IMR-90 (cell line): ENCODE measurements at regions not wholly inside any gene's neighbourhood (a gene's known extent, or its start where the extent isn't known, plus 50 kb on each side); places are given as distances from the start of the nearest gene placed in this dataset.

ENCODE experiments used
- ATAC-seq: fragments of 200-7000 bp; cut with Tn5 transposase; 2 replicates; pipeline ENCODE4 v1.9.1; 2020; ENCODE audit warnings: low read depth, mild to moderate bottlenecking, moderate library complexity
- BruUV-seq: library from RNA; stranded (reverse); fragments of 400-500 nt; replicated peaks from 2 replicates; lab custom pipeline; 2021; lab: Mats Ljungman, UMichigan
- CTCF ChIA-PET: fragments of 300-600 bp; formaldehyde crosslinking; extraction: SDS; loops from one replicate; lab custom pipeline; 2021; ENCODE audit warnings: antibody characterized with exemption; lab: Yijun Ruan, JAX
- POLR2A ChIA-PET: fragments of 300-600 bp; sonication (Branson Sonifier 250); formaldehyde crosslinking; loops from one replicate; lab custom pipeline; 2022; ENCODE audit warnings: antibody characterized with exemption; ENCODE audit not compliant: unreplicated experiment; lab: Charles Lee
- DNase-seq: peaks from one replicate; pipeline ENCODE4 v3.0.0; 2013
- H2AFZ ChIP-seq: replicated peaks from 2 replicates; pipeline ENCODE3; 2013; ENCODE audit warnings: low read length, mild to moderate bottlenecking; ENCODE audit not compliant: poor library complexity
- H2AK5ac ChIP-seq: 2 replicates; pipeline ENCODE4 v1.6.1; 2013; ENCODE audit warnings: low read depth, low read length, inconsistent platforms
- H2AK9ac ChIP-seq: replicated peaks from 2 replicates; pipeline ENCODE3; 2013; ENCODE audit warnings: mild to moderate bottlenecking, low read depth, low read length, moderate library complexity; ENCODE audit not compliant: poor library complexity
- H2BK120ac ChIP-seq: 2 replicates; pipeline ENCODE4 v1.6.1; 2013; ENCODE audit warnings: low read depth, low read length, inconsistent platforms
- H2BK15ac ChIP-seq: 3 replicates; pipeline ENCODE4 v1.6.1; 2013; ENCODE audit warnings: low read depth, low read length, inconsistent platforms
- H2BK20ac ChIP-seq: 2 replicates; pipeline ENCODE4 v1.6.1; 2013; ENCODE audit warnings: low read depth, mild to moderate bottlenecking, inconsistent platforms, low read length, moderate library complexity
- H2BK5ac ChIP-seq: 2 replicates; pipeline ENCODE4 v1.6.1; 2013; ENCODE audit warnings: mild to moderate bottlenecking, low read depth, low read length, inconsistent platforms; ENCODE audit not compliant: poor library complexity, severe bottlenecking
- H3K14ac ChIP-seq: replicated peaks from 2 replicates; pipeline ENCODE4 v1.6.1; 2013; ENCODE audit warnings: low read depth, low read length, inconsistent platforms
- H3K18ac ChIP-seq: 2 replicates; pipeline ENCODE4 v1.6.1; 2013; ENCODE audit warnings: low read depth, low read length, control low read depth
- H3K23ac ChIP-seq: 2 replicates; pipeline ENCODE4 v1.6.1; 2013; ENCODE audit warnings: low read depth, low read length, inconsistent platforms
- H3K27ac ChIP-seq: 2 replicates; pipeline ENCODE4 v1.5.1; 2013; ENCODE audit warnings: mild to moderate bottlenecking, control low read depth, low read length; ENCODE audit not compliant: insufficient read depth
- H3K27me3 ChIP-seq: 2 replicates; pipeline ENCODE4 v1.6.1; 2013; ENCODE audit warnings: low read length; ENCODE audit not compliant: control insufficient read depth, insufficient read depth
- H3K36me3 ChIP-seq: 2 replicates; pipeline ENCODE4 v1.6.1; 2013; ENCODE audit warnings: low read length, mixed read lengths; ENCODE audit not compliant: control insufficient read depth, insufficient read depth
- H3K4ac ChIP-seq: 2 replicates; pipeline ENCODE4 v1.6.1; 2013; ENCODE audit warnings: low read depth, low read length, inconsistent platforms
- H3K4me1 ChIP-seq: 2 replicates; pipeline ENCODE4 v1.6.1; 2013; ENCODE audit warnings: low read length, mixed read lengths; ENCODE audit not compliant: control insufficient read depth, insufficient read depth
- H3K4me2 ChIP-seq: 2 replicates; pipeline ENCODE4 v1.6.1; 2013; ENCODE audit warnings: low read depth, mild to moderate bottlenecking, control low read depth, low read length, moderate library complexity
- H3K4me3 ChIP-seq: 2 replicates; pipeline ENCODE4 v1.5.1; 2013; ENCODE audit warnings: low read depth, mild to moderate bottlenecking, control low read depth, low read length, moderate library complexity; ENCODE audit not compliant: insufficient read depth
- H3K56ac ChIP-seq: 2 replicates; pipeline ENCODE4 v1.6.1; 2013; ENCODE audit warnings: low read length, inconsistent platforms; ENCODE audit not compliant: insufficient read depth; ENCODE audit errors: extremely low read depth
- H3K79me1 ChIP-seq, 2 experiments: 2 replicates each; pipeline ENCODE4 v1.6.1; 2013; ENCODE audit warnings: low read length in 2 of 2, inconsistent platforms in 1 of 2, low read depth in 1 of 2
- H3K9ac ChIP-seq: 2 replicates; pipeline ENCODE4 v1.6.1; 2013; ENCODE audit warnings: low read depth, low read length, control low read depth
- H3K9me1 ChIP-seq: 2 replicates; pipeline ENCODE4 v1.6.1; 2013; ENCODE audit warnings: low read length, inconsistent platforms; ENCODE audit not compliant: insufficient read depth
- H3K9me3 ChIP-seq: 2 replicates; pipeline ENCODE4 v1.6.1; 2013; ENCODE audit warnings: low read length; ENCODE audit not compliant: control insufficient read depth, insufficient read depth
- H4K20me1 ChIP-seq: 2 replicates; pipeline ENCODE4 v1.6.1; 2013; ENCODE audit warnings: low read length, inconsistent platforms; ENCODE audit not compliant: insufficient read depth
- H4K5ac ChIP-seq: 2 replicates; pipeline ENCODE4 v1.6.1; 2013; ENCODE audit warnings: mild to moderate bottlenecking, low read depth, low read length, control low read depth
- H4K8ac ChIP-seq, 2 experiments: 2 replicates each; pipeline ENCODE4 v1.6.1; 2013; ENCODE audit warnings: low read depth in 2 of 2, low read length in 2 of 2, control low read depth in 1 of 2, inconsistent platforms in 1 of 2
- H4K91ac ChIP-seq: 2 replicates; pipeline ENCODE4 v1.6.1; 2013; ENCODE audit warnings: low read depth, low read length, inconsistent platforms; ENCODE audit not compliant: insufficient read depth
- BHLHE40 ChIP-seq: fragments of 150-350 bp; IDR thresholded peaks from 2 replicates; pipeline ENCODE4 v1.6.1; 2016; ENCODE audit warnings: mild to moderate bottlenecking, low read depth, low read length
- CEBPB ChIP-seq: IDR thresholded peaks from 2 replicates; pipeline ENCODE4 v1.6.1; 2012; ENCODE audit warnings: low read depth, low read length, improper control_type of control experiment
- CHD1 ChIP-seq: IDR thresholded peaks from 2 replicates; pipeline ENCODE4 v1.6.1; 2012; ENCODE audit warnings: low read depth, low read length, improper control_type of control experiment
- FOS ChIP-seq: fragments of 150-350 bp; IDR thresholded peaks from 2 replicates; pipeline ENCODE4 v1.6.1; 2016; ENCODE audit warnings: low read depth, low read length
- MAFK ChIP-seq: IDR thresholded peaks from 2 replicates; pipeline ENCODE4 v1.6.1; 2012; ENCODE audit warnings: low read depth, low read length, improper control_type of control experiment
- MAZ ChIP-seq: IDR thresholded peaks from 2 replicates; pipeline ENCODE4 v1.6.1; 2012; ENCODE audit warnings: low read depth, mild to moderate bottlenecking, low read length, improper control_type of control experiment, moderate library complexity, borderline replicate concordance
- MXI1 ChIP-seq: IDR thresholded peaks from 2 replicates; pipeline ENCODE4 v1.6.1; 2012; ENCODE audit warnings: low read depth, mild to moderate bottlenecking, low read length, moderate library complexity, borderline replicate concordance
- POLR2A ChIP-seq: IDR thresholded peaks from 2 replicates; pipeline ENCODE4 v1.6.1; 2012; ENCODE audit warnings: mild to moderate bottlenecking, low read depth, low read length
- RAD21 ChIP-seq: IDR thresholded peaks from 2 replicates; pipeline ENCODE4 v1.6.1; 2012; ENCODE audit warnings: low read length, improper control_type of control experiment
- RCOR1 ChIP-seq: IDR thresholded peaks from 2 replicates; pipeline ENCODE4 v1.6.1; 2012; ENCODE audit warnings: mild to moderate bottlenecking, low read length, improper control_type of control experiment; ENCODE audit not compliant: insufficient replicate concordance
- RFX5 ChIP-seq: IDR thresholded peaks from 2 replicates; pipeline ENCODE4 v1.8.0; 2012; ENCODE audit warnings: low read depth, mild to moderate bottlenecking, low read length, moderate library complexity
- SMC3 ChIP-seq: fragments of 150-350 bp; IDR thresholded peaks from 2 replicates; pipeline ENCODE4 v1.6.1; 2016; ENCODE audit warnings: low read depth, mild to moderate bottlenecking, antibody characterized with exemption, low read length, moderate library complexity
- USF2 ChIP-seq: fragments of 150-350 bp; IDR thresholded peaks from 2 replicates; pipeline ENCODE4 v1.6.1; 2017; ENCODE audit warnings: mild to moderate bottlenecking, antibody characterized with exemption, low read length, low read depth
- WGBS, 2 experiments: methylation state at CpG; one replicate each; pipeline versions ENCODE4 v1.1.5 to v1.1.7; 2013; ENCODE audit warnings: missing lambda C conversion rate in 2 of 2; ENCODE audit not compliant: insufficient read length in 1 of 2; ENCODE audit errors: extremely low coverage in 2 of 2; 5-methylcytosine and 5-hydroxymethylcytosine counted together
- dilution Hi-C: fragments of 300-500 bp; cut with HindIII; formaldehyde crosslinking; loops from one replicate; pipeline ENCODE4 v1.14.3; 2018; ENCODE audit warnings: low sequenced_read_pairs; ENCODE audit not compliant: unreplicated experiment
- in situ Hi-C: fragments of 300-500 bp; cut with MboI; formaldehyde crosslinking; loops from 3 replicates; pipeline ENCODE4 v1.14.3; 2019; ENCODE audit warnings: low sequenced_read_pairs, inconsistent platforms, mixed read lengths
- intact Hi-C: fragments of 100-400 bp; cut with micrococcal nuclease; formaldehyde crosslinking; loops from 2 replicates; pipeline ENCODE4 v1.10.0; 2022
- TF ChIP-seq, protein P1 (sequence below): conservative IDR thresholded peaks from 2 replicates; pipeline ENCODE4 v1.5.1; 2012; ENCODE audit warnings: mild to moderate bottlenecking, low read depth, low read length, improper control_type of control experiment
- TF ChIP-seq, protein P2 (sequence below): fragments of 150-350 bp; IDR thresholded peaks from 2 replicates; pipeline ENCODE4 v1.6.1; 2016; ENCODE audit warnings: low read depth, mild to moderate bottlenecking, low read length, moderate library complexity, borderline replicate concordance

DNA sequence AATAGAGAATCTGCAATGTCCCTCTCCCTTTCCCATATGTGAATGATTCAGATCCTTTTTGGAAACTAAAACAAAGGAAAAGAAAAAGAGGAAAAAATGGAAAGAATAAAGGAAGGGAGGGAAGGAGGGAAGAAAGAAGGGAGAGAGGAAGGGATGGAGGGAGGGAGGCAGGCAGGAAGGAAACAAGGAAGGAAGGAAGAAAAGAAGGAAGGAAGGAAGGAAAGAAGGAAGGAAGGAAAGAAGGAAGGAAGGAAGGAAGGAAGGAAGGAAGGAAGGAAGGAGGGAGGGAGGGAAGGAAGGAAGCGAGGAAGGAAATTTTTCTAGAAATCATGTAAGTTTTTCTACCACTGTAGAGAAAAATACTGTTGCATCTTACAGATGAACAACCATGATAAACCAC is 215.0 kb upstream of the CBLB start:
- Histone ChIP-seq H2BK120ac (no peak overlapping the region), H3K9me3 (no peaks in the 10 kb centered on the region), H3K23ac (no peak overlapping the region), H3K9me1 (no peaks in the 10 kb centered on the region), H3K56ac (no peak overlapping the region), H2BK15ac (no peak overlapping the region), H2BK20ac (no peak overlapping the region), H3K4me2 (no peak overlapping the region), H3K27ac (no peak overlapping the region), H3K4me3 (no peak overlapping the region), H3K18ac (0 out of 2 replicates have a peak overlapping the region, but pooled peaks have one; percentile 59), H3K14ac (no peak overlapping the region), H2AFZ (no peak overlapping the region), H3K79me1 (no peaks in the 10 kb centered on the region), H2AK9ac (no peak overlapping the region), H2BK5ac (no peak overlapping the region), H4K91ac (no peak overlapping the region), H3K27me3 (no peaks in the 10 kb centered on the region), H3K4ac (no peak overlapping the region), H3K36me3 (no peaks in the 10 kb centered on the region), H4K8ac (no peak overlapping the region), H2AK5ac (no peak overlapping the region), H3K9ac (no peak overlapping the region), H4K20me1 (no peaks in the 10 kb centered on the region), H4K5ac (no peak overlapping the region), H3K4me1 (no peaks in the 10 kb centered on the region; the same call in 1 of the 2 replicates)
- dilution Hi-C loops (no loop called here), in situ Hi-C loops (no loop called here), intact Hi-C loops (no loop called here)
- no TSS peak for BruUV-seq
- ChIA-PET POLR2A (no interaction called here), CTCF (no interaction called here)
- ATAC-seq = no peak
- TF ChIP-seq BHLHE40 (no peak), RCOR1 (no peak), CHD1 (no peak), MXI1 (no peak), POLR2A (no peak), MAFK (no peak), MAZ (no peak), RAD21 (no peak), RFX5 (no peak), USF2 (no peak), FOS (no peak), CEBPB (no peak), SMC3 (no peak)
- TF ChIP-seq, protein P1, sequence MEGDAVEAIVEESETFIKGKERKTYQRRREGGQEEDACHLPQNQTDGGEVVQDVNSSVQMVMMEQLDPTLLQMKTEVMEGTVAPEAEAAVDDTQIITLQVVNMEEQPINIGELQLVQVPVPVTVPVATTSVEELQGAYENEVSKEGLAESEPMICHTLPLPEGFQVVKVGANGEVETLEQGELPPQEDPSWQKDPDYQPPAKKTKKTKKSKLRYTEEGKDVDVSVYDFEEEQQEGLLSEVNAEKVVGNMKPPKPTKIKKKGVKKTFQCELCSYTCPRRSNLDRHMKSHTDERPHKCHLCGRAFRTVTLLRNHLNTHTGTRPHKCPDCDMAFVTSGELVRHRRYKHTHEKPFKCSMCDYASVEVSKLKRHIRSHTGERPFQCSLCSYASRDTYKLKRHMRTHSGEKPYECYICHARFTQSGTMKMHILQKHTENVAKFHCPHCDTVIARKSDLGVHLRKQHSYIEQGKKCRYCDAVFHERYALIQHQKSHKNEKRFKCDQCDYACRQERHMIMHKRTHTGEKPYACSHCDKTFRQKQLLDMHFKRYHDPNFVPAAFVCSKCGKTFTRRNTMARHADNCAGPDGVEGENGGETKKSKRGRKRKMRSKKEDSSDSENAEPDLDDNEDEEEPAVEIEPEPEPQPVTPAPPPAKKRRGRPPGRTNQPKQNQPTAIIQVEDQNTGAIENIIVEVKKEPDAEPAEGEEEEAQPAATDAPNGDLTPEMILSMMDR = no peak
- TF ChIP-seq, protein P2, sequence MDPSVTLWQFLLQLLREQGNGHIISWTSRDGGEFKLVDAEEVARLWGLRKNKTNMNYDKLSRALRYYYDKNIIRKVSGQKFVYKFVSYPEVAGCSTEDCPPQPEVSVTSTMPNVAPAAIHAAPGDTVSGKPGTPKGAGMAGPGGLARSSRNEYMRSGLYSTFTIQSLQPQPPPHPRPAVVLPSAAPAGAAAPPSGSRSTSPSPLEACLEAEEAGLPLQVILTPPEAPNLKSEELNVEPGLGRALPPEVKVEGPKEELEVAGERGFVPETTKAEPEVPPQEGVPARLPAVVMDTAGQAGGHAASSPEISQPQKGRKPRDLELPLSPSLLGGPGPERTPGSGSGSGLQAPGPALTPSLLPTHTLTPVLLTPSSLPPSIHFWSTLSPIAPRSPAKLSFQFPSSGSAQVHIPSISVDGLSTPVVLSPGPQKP = no peak
- WGBS, 2 experiments = no CpG with 5 or more reads among the region's 1 CpG
- no peak for DNase-seq
